Gastrocnemius medialis (tissue), 4 donors: ENCODE measurements at regions not wholly inside any gene's neighbourhood (a gene's known extent, or its start where the extent isn't known, plus 50 kb on each side); places are given as distances from the start of the nearest gene placed in this dataset.

ENCODE experiments used
- CTCF ChIP-seq, 5 experiments: fragments of 450-650 bp in 3 of 5; fragments of 200-600 bp in 2 of 5; sonication (generic) in 2 of 5; IDR thresholded peaks in 4 of 5; conservative IDR thresholded peaks in 1 of 5; 1 replicate in 4 of 5; 2 replicates in 1 of 5; pipeline ENCODE4 v1.5.1; 2016 to 2019; ENCODE audit warnings: antibody characterized with exemption in 5 of 5, mild to moderate bottlenecking in 3 of 5, moderate library complexity in 3 of 5
- POLR2A ChIP-seq, 2 donors: fragments of 450-650 bp; IDR thresholded peaks; one replicate each; pipeline ENCODE4 v1.6.1; 2017; ENCODE audit warnings: antibody characterized with exemption in 2 of 2, mild to moderate bottlenecking in 2 of 2, moderate library complexity in 2 of 2

- TF ChIP-seq CTCF (IDR thresholded peaks at IDR 0.05 in 4 of 5, conservative IDR thresholded peaks at IDR 0.05 in 1 of 5): no peak
- TF ChIP-seq POLR2A (IDR thresholded peaks at IDR 0.05): no peak
These were observed 468.5 kb downstream of the KIF16B start for GRCh38 chr20:16104783-16105182.
